KG1 (cell line): ENCODE measurements at regions not wholly inside any gene's neighbourhood (a gene's known extent, or its start where the extent isn't known, plus 50 kb on each side); places are given as distances from the start of the nearest gene placed in this dataset.

Experiments used
- DNase-seq: peaks from one replicate; lab custom pipeline; 2025; lab: John Stamatoyannopoulos, UW

DNA sequence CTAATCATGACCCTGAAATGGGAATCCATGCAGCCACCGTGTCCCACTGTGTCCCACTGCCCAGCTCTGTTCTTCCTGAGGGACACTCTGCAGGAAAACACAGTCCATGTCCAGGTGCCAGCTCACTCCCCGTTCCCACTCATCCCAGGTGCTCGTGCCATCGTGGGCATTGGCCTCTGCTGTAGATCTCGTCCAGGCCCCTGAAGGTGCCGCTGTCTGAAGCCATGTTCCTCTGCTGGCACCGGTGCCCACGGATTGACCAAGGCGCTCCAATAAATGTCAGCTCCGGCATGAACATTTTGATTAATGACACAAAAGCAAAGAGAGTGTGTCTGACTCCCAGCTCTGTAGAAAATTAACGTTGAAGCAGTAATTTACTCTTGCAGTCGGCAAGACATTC, 280.1 kb upstream of the SALL3 start:
- no peak for DNase-seq

DNA sequence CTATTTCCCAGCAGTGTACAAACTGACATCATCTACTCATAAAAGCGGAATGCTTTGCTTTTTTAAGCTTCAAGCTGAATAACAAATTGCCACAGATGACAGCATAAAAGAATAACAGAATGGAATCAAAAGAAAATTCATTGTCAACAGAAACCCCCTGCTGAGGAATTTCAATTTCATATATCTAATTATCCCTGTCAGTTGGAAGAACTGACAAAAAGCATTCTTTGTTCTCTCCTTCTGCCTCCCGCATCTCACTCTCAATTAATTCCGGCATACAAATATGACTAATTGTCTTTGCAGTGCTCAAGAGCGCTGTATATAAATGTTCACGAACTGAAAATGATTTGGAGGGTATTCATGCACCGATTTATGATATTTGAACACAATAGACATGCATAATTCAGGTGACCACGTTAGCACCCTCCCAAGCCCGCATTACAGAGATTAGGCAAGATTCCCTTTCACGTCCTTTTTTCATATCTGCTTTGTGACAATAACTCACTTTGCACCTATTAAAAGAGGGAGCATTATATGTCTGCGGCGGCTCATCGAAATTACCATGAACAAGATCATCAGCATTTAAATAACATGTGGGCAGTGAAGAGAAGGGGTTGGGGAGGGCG, 277.7 kb upstream of the SALL3 start:
- no peak for DNase-seq

DNA sequence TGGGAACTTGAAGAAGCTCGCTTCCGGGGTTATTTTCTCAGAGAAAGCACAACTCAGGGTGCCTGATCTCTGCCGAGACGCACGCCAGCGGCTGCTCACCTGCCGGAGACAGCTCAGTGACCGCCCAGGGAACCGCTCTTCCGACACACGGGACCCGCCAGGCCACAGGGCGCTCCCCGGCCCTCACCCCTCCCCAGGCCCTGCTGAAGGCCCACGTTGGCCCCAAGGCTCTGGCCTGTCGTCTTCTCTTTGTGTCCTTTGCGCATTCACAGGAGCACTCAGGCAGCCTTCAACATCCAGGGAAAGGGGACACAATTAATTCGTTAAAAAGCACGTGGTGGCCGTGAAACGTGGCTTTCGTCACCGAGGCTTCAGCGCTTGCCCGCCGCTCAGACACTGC, 276.3 kb upstream of the SALL3 start:
- DNase-seq, result no peak

DNA sequence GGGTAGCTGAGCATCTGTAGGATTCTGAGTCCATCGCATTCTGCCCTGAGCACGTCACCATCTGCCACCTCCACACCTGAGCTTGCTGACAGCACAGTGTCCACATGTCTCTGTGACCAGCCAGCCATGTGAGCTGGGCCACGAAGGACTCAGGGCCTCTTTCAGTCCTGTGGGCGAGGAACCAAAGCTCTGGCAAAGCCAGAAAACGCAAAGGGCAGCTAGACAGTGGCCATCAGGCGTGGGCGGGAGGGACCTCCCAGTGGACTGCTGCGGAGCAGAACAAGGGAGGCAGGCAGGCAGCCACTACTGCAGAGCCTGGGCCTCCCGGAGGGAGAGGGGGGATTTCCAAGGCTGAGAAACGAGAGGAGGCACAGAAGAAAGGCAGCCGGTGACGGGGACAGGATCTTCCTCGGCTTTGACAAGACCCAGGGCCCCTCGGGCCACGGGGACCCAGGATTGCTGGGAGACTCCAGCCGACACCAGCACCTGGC, 274.6 kb upstream of the SALL3 start:
- no peak for DNase-seq

DNA sequence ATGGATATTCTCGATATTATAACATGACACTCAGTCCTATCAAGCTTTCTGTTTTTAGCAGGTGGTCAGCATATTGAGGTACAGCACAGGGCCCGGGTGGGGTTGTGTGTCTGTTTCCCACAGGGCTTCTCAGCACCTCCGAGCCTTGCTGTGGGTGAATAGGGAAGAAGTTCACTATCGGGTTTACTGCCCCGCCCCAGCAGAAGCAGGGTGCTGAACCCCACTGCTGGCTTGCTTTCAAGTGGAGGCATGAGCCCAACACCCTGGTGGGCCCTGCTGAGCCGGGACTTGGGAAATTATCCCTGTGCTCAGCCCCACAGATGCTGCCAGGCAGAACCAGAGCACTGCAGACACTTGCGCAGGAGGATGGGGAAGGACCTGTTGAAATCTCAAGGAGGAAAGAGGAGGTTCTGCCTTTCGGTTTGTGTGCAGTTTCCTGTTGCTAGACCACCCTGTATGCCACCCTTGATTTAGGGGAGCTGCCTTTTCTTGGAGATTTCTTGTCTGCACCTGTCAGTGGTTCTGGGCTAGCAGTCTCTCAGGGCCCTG, 270.3 kb upstream of the SALL3 start:
- DNase-seq, result no peak

DNA sequence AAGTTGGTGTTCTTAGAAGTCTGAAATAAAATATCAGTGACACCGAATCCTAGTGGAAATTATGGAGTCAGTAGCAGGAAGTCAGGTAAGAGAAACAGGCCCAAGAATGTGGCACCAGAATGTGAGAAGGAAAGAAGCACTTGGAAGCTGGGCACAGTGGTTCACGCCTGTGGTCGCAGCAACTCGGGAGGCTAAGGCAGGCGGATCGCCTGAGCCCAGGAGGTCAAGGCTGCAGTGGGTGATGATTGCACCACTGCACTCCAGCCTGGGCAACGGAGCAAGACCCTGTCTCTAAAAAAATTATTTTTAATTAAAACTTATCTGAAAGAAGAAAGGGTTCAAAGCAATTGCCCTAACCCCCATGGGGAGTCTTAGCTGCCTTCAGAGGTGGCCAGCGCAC, 268.3 kb upstream of the SALL3 start:
- DNase-seq, result no peak

DNA sequence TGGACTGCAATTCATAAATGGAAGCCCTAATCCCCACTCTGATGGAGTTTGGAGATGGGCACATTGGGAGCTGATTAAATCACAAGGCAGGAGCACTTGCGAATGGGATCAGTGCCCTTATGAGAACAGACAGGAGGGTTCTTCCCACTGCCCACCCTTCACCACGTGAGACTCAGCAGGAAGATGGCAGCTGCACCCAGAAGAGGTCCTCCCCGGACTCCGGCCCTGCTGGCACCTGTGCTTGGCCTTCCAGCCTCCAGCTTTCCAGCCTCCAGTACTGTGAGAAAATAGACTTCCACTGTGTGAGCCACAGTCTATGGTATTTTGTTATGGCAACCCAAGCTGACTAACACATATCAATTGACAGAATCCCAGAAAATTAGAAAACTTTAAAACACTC, 267.6 kb upstream of the SALL3 start:
- no peak for DNase-seq

DNA sequence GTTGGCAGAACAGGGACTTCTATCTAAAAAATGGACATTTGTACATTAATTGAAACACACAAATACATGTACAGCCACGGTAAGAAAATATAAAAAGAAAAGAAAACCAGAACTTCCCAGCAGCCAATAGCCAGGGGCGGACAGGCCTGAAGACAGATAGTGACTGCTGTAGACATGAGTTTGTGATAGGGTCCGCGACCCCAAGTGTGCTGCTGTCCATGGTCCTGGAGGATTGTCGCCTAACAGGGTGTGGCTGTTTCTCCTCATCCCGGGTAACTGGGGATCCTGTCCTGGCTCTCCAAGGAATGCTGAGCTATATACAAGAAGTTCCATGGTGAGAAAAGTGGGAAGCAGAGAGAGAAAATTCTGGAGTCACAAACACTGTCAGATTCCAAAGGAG, 266.5 kb upstream of the SALL3 start:
- DNase-seq, result no peak

DNA sequence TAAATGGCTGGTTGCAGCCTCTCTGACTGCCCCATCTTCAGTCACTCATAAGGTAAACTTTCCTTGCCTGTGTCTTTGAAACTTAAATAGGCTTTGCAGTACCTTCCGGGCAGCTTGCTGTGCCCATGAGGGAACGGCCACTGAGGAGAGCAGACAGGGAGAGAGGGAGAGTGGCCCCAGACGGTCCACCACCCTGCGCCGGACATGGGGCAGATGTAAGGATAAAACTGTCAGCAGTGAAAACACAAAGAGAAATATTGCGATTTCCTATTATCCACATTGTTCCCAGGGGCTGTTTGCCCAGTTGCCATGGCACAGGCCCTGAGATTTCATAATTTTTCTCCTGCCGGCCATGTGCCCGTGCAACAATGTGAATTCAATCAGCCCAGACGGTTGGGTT, 265.9 kb upstream of the SALL3 start:
- no peak for DNase-seq

DNA sequence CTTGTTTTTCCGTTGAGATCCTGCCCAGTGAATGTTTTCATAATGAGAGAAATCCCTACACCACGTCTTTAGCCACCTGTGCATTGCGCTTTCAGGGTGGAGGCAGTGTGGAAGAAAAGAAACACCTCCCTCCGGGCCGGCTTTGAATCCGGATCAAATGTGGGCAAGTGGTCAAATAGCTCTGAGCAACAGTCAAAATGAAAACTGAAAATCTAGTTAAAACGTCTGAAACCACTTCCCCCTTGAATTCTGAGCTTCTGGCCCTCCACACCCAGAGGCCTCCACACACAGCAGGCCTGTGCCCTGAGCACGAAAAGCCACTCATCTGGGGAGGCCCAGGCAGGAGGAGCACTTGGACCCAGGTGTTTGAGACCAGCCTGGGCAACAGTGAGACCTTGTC, 263.6 kb upstream of the SALL3 start:
- DNase-seq, result no peak

DNA sequence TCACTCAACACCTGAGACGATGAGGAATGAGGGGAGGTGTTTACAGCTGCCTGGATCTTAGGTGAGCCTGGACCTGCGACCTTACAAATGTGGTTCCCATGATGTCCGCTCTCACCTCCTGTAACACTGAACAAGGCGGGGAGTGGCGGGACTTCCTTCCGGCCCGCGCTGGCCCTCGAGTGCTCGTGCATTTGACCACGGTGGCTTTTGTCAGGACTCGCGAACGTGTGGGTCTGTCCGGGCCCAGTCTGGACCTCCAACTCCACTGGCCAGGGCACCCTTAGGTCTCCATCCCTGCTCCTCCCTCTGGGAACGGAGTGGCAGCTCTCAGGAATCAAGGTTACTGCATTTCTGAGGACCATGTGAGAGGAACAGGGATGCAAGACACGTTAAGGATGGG, 263.0 kb upstream of the SALL3 start:
- no peak for DNase-seq

DNA sequence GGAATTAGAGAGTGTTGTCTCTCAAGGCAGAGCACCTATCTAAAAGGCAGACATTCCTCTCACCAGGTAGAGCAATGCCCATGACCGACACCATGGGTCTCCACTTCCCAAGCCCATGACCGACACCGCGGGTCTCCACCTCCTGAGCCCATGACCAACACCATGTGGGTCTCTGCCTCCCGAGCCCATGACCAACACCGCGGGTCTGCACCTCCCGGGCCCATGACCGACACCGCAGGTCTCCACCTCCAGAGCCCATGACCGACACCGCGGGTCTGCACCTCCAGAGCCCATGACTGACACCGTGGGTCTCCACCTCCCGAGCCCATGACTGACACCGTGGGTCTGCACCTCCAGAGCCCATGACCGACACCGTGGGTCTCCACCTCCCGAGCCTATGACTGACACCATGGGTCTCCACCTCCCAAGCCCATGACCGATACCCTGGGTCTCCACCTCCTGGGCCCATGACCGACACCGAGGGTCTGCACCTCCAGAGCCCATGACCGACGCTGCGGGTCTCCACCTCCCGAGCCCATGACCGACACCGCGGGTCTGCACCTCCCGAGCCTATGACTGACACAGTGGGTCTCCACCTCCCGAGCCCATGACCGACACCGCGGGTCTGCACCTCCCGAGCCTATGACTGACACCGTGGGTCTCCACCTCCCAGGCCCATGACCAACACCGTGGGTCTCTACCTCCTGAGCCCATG, 262.4 kb upstream of the SALL3 start:
- DNase-seq, result no peak

DNA sequence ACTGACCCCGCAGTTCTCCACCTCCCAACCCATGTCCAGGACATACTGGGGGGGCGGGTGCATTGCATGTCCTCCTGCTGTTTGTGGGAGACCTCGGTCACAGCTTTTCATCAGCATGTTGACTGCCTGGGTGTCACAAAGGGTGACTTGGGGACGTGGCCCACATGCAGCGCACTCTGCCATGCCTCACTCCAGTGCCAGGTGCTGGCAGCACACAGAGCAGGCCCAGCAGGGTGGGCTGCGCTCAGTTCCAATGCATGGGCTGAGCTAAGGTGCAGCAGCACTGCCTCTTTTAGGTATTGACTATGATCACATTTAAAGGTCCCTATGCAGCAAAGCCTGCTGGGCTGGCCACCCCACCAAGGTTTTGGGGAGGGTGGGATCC, 261.9 kb upstream of the SALL3 start:
- DNase-seq, result no peak

DNA sequence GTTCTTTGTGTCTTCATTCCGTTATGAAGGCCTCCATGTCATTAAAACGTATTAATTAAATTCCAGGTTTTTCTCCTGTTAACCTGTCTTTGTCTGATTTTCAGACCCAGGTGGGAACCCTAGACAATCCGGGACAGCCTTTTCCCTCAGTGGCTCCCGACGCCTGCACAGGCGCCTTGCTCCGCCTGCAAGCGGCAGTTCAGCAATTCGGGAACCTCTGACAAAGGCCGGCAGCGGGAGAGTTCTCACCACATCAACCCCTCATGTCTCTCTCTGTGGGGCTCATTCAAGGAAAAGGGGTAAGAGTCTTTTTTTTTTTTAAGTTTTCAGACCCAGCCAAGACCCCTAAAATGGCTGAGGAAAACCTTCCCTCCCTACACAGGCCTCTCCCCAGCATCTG, 259.8 kb upstream of the SALL3 start:
- DNase-seq, result no peak

DNA sequence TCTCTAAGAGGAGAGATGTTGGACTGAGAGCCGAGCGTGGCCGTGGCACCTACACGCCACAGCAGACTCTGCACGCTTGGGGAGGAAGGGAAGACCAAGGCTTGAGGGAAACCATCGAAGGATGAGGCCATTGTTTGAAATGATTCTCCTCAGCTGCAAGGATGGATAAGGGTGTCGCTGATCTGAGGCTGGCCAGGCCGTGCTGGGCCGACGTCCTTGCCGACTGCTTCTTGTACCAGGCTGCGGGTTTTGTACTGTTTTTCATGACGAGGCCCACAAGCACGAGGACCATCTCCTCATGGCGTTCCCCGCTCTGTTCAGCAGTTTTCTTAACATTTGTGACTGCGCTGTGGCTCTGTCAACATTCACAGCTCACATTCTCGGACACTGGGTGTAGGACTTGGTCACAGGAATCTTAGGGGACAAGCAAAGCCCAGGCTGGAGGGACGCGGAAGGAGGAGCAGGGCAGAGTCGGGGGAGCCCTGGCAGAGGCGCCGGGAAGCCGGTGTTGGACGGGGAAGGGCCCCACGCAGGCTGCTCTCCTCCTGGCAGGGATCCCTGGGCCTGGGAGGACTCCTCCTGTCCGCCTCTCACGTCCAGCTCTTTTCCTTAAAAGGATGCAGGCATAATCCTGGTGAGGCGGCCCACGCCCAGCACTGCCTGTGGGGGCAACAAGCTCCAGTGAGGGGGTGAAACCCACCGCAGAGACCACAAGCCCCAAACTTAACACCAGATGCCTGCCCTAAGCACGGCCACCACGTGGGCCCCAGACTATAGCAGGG, 259.0 kb upstream of the SALL3 start:
- no peak for DNase-seq

DNA sequence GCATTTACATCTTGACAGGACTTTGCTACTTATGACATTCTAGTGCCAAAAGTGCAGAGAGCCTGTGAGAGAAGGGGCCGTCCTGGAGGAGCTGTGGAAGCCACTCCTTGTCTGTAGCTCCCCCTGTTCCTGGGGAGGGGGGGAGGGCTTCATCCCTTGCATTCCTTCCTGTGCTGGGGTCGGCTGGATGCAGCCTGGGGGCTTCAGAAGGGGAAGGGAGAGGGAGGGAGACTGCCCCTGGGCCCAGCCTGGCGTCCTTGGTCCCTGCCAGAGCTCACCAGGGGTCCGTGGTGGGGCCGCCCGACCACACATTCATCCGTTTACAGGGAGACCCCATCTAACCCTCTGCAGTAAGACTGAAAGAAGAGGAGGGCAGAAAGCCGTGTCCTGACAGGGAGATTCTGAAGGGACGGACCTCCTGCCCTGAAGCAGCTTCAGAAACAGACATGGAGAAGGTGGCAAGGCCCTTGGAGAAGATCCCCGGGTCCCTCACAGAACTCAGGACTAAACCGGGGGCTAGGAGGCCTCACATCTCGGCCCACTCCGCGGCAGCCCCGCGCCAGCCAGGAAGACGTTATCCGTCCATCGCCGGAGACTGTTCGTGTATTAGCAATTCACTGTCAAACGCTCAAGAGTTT, 258.3 kb upstream of the SALL3 start:
- DNase-seq, result no peak

DNA sequence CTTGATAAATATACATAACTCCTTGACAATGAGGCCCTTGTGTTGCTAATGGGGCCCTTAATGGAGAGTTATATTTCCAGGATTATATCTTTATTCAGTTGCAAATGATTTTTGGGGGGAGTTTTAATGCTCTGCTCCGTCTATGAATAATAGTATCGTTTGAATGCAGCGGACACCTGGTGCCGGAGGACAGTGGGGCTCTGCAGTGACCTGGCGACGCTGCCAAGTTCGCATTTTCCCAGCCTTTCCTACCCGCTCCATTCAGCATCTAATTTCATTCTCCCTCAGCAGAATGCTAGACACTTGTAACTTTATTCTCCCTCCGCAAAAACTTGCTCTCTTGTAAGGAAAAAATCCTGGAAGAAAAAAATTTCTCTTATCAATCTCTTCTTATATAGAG, 257.6 kb upstream of the SALL3 start:
- no peak for DNase-seq

DNA sequence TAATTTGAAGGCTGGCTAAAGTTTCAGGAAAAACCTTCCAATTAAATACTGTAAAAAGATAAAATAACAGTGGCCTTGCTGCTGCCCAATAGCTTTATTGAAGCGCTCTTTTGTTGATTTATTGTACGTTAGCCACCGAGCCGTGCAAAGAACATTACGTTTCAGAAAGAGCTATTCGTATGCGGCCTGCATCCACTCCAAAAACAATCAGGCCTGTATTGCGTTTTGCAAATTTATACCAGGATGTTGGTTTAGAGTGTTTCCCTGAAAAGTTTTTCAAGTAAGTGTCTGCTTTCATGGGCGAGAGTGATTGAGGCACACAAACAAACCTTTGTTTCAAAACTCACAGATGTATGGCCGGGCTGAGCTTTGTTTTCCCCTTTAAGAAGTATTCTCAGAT, 257.2 kb upstream of the SALL3 start:
- no peak for DNase-seq

DNA sequence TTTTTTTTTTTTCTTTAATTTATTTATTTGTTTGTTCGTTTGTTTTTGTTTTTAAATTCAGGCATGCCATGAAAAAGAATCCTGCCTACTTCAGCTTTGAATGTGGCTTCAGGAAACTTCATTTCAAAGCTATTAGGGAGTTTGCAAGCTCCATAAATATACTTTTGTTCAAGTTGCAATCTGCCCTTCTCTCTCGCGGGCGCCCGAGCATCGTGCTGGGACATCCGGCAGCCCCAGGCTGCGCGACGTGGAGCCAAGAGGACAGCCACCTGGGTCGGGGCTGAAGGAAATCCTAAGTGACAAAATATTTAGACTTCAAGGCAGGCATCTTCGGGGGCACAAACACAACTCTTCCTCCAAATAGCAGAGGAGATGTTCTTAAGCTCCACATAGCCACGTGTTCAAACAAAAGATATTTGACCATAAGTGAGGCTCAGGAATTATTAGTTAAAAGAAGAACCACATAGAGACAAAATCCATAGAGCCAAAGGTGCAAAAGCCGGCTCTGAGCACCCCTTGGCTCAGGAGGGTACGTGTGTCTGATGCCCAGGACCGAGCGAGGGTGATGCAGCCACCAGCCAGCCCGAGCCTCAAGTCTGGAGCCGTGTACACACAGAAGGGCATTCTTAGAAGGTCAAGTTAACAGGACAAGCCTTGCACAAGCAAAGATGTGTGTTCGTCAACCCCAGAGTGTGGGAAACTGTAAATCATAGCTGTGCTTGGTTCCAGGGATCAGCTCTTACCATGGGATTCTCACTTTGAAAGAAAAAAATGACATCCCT, 256.5 kb upstream of the SALL3 start:
- no peak for DNase-seq

DNA sequence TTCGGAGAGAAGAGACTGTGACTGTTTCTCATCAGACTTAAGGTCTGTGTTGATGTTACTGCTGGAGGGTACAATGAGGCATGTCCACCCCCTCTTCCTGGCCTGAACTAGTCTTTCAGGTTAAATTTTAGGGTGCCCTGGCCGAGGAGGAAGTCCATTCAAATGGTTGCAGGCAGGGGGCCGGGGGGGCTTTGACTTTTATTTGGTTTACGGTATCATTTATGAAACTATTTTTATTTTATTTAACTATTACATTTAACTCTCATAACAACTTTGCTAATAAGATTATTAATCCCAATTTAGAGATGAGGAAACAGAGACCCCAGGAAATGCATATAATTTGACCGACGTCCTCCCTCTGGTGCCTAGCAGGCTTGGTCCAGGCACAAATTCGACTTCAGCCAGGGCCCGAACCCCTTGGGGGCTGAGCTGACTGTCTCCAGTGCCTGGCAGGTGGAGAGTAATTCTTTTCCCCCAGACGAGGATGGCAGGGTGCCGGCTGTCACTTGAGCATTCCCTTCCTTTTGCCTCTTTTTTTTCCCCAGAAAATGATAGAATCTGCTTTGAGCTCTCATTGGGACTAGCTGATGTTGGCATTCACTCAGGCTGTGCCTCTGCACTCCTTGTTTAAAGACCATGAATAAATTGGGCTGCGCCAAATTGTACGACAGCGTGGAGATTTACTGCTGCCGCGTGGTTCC, 255.3 kb upstream of the SALL3 start:
- no peak for DNase-seq

DNA sequence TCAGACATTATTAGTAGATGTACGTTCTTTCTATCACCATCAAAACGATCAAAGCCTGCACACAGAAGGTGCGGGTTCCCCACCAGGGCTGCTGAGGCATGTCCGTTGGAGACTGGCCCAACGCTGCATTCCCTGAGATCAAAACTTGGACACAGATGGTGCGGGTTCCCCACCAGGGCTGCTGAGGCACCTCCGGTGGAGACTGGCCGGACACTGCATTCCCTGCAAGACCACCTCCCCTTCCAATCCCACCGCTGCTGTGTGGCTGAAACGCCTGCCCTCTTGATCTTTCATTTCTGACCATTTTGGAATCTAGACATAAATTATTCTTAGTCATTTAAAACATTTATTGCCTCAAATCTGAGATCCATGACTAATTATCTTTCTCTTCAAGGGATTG, 254.2 kb upstream of the SALL3 start:
- DNase-seq, result no peak
